ENCODE measurements at regions not wholly inside any gene's neighbourhood (a gene's known extent, or its start where the extent isn't known, plus 50 kb on each side); places are given as distances from the start of the nearest gene placed in this dataset.
"Not testable (repeated sequence)": the region's sequence is repeated elsewhere in the genome, so short reads cannot be mapped to it uniquely, and the experiment has no call there.

- Histone ChIP-seq H3K9ac (no peak overlapping the region), H3K4me3 (no peak overlapping the region), H3K79me2 (ENCODE audit: insufficient read depth) (no peaks in the 10 kb centered on the region), H3K4me2 (ENCODE audit: unreplicated experiment) (no peak overlapping the region), H3K9me2 (ENCODE audit: insufficient read depth) (no peaks in the 10 kb centered on the region), H3K4me1 (ENCODE audit: insufficient read depth) (peaks cover 12% of the 10 kb centered on the region), H3K27me3 (replicated peaks; ENCODE audit: insufficient read depth) (peaks cover 4% of the 10 kb centered on the region; the same call in 1 of the 2 replicates), H3K36me3 (ENCODE audit: low read depth) (no peaks in the 10 kb centered on the region), H2AFZ (no peak overlapping the region), H4K20me1 (ENCODE audit: insufficient read depth) (no peaks in the 10 kb centered on the region), H3F3A (ENCODE audit: insufficient read depth) (peaks cover 10% of the 10 kb centered on the region; the same call in 1 of the 2 replicates), H3K27ac (no peak overlapping the region), H3K9me3 (ENCODE audit: low read depth) (no peaks in the 10 kb centered on the region)
- in situ Hi-C loops (cut with MboI), result no loop called here
- WGBS, 2 experiments (ENCODE audit: low coverage in 1 of 2, low lambda C conversion rate in 2 of 2, missing lambda C conversion rate in 2 of 2), result 16 to 17% methylated on average over 14 of the region's 14 CpGs
- TF ChIP-seq EZH2phosphoT487 (IDR thresholded peaks at IDR 0.05; ENCODE audit: insufficient read depth, low read depth) (no peak), EZH2 (IDR thresholded peaks at IDR 0.05; ENCODE audit: insufficient read depth, poor library complexity, severe bottlenecking) (no peak)
- peak; percentile 58 for DNase-seq
Measured at GRCh38 chr1:165114022-165114888, 242.3 kb downstream of the LMX1A start.

- peaks cover 11% of the 10 kb centered on the region for H3K4me1 ChIP-seq (ENCODE audit: insufficient read depth)
- no peaks in the 10 kb centered on the region for H3K9me2 ChIP-seq (ENCODE audit: insufficient read depth)
- no peak overlapping the region for H3K4me3 ChIP-seq
- 66 to 68% methylated on average over 7 of the region's 7 CpGs for WGBS, 2 experiments (ENCODE audit: low coverage in 1 of 2, low lambda C conversion rate in 2 of 2, missing lambda C conversion rate in 2 of 2)
- H3F3A ChIP-seq (ENCODE audit: insufficient read depth), result peaks cover 8% of the 10 kb centered on the region; the same call in 1 of the 2 replicates
- no peak overlapping the region for H3K27ac ChIP-seq
- peaks cover 4% of the 10 kb centered on the region; the same call in 1 of the 2 replicates for H3K27me3 ChIP-seq (replicated peaks; ENCODE audit: insufficient read depth)
- in situ Hi-C loops (cut with MboI), result no loop called here
- no peaks in the 10 kb centered on the region for H3K9me3 ChIP-seq (ENCODE audit: low read depth)
- H3K9ac ChIP-seq, result no peak overlapping the region
- no peak for DNase-seq
- H3K4me2 ChIP-seq (ENCODE audit: unreplicated experiment), result no peak overlapping the region
- TF ChIP-seq EZH2 (IDR thresholded peaks at IDR 0.05; ENCODE audit: insufficient read depth, poor library complexity, severe bottlenecking), result no peak
- no peak for TF ChIP-seq EZH2phosphoT487 (IDR thresholded peaks at IDR 0.05; ENCODE audit: insufficient read depth, low read depth)
- no peaks in the 10 kb centered on the region for H3K79me2 ChIP-seq (ENCODE audit: insufficient read depth)
- H2AFZ ChIP-seq, result no peak overlapping the region
- H4K20me1 ChIP-seq (ENCODE audit: insufficient read depth), result no peaks in the 10 kb centered on the region
- H3K36me3 ChIP-seq (ENCODE audit: low read depth), result no peaks in the 10 kb centered on the region
Measured at GRCh38 chr1:165112260-165112659, 244.3 kb downstream of the LMX1A start.

GRCh38 chr1:165109013-165109412 lies 247.5 kb downstream of the LMX1A start:
- no peak for TF ChIP-seq EZH2 (IDR thresholded peaks at IDR 0.05; ENCODE audit: insufficient read depth, poor library complexity, severe bottlenecking)
- no peak for TF ChIP-seq EZH2phosphoT487 (IDR thresholded peaks at IDR 0.05; ENCODE audit: insufficient read depth, low read depth)
- Histone ChIP-seq H3K79me2 (ENCODE audit: insufficient read depth) (no peaks in the 10 kb centered on the region), H3K4me2 (ENCODE audit: unreplicated experiment) (no peak overlapping the region), H3K9me2 (ENCODE audit: insufficient read depth) (no peaks in the 10 kb centered on the region), H3K27ac (no peak overlapping the region), H3K4me1 (ENCODE audit: insufficient read depth) (no peaks in the 10 kb centered on the region), H3K36me3 (ENCODE audit: low read depth) (no peaks in the 10 kb centered on the region), H3K27me3 (replicated peaks; ENCODE audit: insufficient read depth) (peaks cover 4% of the 10 kb centered on the region; the same call in 1 of the 2 replicates), H3K4me3 (no peak overlapping the region), H3F3A (ENCODE audit: insufficient read depth) (no peaks in the 10 kb centered on the region), H2AFZ (no peak overlapping the region), H3K9ac (no peak overlapping the region), H4K20me1 (ENCODE audit: insufficient read depth) (no peaks in the 10 kb centered on the region), H3K9me3 (ENCODE audit: low read depth) (no peaks in the 10 kb centered on the region)
- WGBS, 2 experiments (ENCODE audit: low coverage in 1 of 2, low lambda C conversion rate in 2 of 2, missing lambda C conversion rate in 2 of 2), result 46 to 61% methylated on average over 3 to 4 of the region's 4 CpGs
- in situ Hi-C loops (cut with MboI), result no loop called here
- DNase-seq, result no peak

- H3K27ac ChIP-seq; H4K20me1 ChIP-seq (ENCODE audit: insufficient read depth); H3K4me2 ChIP-seq (ENCODE audit: unreplicated experiment); H2AFZ ChIP-seq; H3F3A ChIP-seq (ENCODE audit: insufficient read depth); H3K79me2 ChIP-seq (ENCODE audit: insufficient read depth); H3K4me1 ChIP-seq (ENCODE audit: insufficient read depth); DNase-seq; H3K9me3 ChIP-seq (ENCODE audit: low read depth); H3K4me3 ChIP-seq; H3K27me3 ChIP-seq (replicated peaks; ENCODE audit: insufficient read depth); H3K9ac ChIP-seq; H3K9me2 ChIP-seq (ENCODE audit: insufficient read depth); in situ Hi-C loops (cut with MboI); H3K36me3 ChIP-seq (ENCODE audit: low read depth): not testable (repeated sequence)
- 31 to 34% methylated on average over 7 of the region's 7 CpGs for WGBS, 2 experiments (ENCODE audit: low coverage in 1 of 2, low lambda C conversion rate in 2 of 2, missing lambda C conversion rate in 2 of 2)
Measured at GRCh38 chr1:165092542-165093162, 263.9 kb downstream of the LMX1A start.
